GM21360 (cell line): ENCODE measurements at regions not wholly inside any gene's neighbourhood (a gene's known extent, or its start where the extent isn't known, plus 50 kb on each side); places are given as distances from the start of the nearest gene placed in this dataset.
"Not testable (repeated sequence)": the region's sequence is repeated elsewhere in the genome, so short reads cannot be mapped to it uniquely, and the experiment has no call there.

ENCODE experiments used
- ATAC-seq: cut with Tn5 transposase; IDR thresholded peaks from one replicate; pipeline ENCODE4 v1.9.1; 2021; ENCODE audit warnings: mild to moderate bottlenecking, moderate library complexity; ENCODE audit not compliant: unreplicated experiment

- peak; percentile 96 for ATAC-seq
Measured at GRCh38 chr13:38415233-38415632, 65.6 kb downstream of the UFM1 start.

DNA sequence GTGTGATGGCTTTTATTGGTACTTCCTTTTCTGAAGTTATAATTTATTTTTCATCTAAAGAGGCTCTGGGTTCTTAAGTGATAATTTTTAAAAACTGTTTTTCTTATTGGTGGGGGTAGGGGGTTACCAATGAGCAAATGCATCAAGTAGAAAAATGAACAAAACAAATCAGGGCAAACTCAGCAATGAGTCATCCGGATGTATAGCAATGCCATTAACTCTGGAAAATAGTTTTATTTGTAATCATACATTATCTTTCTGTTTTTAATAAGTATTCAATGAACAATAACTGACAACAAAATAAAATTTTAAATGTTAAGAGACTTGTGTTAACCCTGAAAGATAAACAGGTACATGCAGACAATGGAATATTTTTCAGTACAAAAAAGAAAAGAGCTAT lies 67.6 kb downstream of the UFM1 start:
- no peak for ATAC-seq

GRCh38 chr13:38417727-38418126 lies 68.1 kb downstream of the UFM1 start:
- peak; percentile 45 for ATAC-seq

DNA sequence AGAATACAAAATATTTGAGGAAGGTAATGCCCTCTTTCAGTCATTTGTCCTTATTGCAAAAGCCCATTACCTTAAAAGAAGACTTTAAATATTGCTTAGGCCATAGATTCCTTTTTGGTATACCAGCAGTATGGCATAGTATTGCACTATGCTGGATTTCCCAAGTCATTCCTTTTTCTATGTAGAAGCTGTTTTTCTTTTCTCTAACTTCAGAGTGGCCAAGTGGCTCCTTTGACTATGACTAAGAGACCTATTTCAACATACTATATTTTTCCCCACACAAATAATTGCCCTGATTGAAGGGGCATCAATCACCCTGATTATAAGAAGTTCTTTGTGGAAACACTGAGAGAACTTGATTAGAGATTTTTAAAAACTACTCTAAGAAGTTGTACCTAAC lies 68.6 kb downstream of the UFM1 start:
- no peak for ATAC-seq

GRCh38 chr13:38419312-38419873 lies 69.7 kb downstream of the UFM1 start:
- ATAC-seq: peak; percentile 31

- ATAC-seq: no peak
Measured at GRCh38 chr13:38421590-38422560, 72.2 kb downstream of the UFM1 start.

DNA sequence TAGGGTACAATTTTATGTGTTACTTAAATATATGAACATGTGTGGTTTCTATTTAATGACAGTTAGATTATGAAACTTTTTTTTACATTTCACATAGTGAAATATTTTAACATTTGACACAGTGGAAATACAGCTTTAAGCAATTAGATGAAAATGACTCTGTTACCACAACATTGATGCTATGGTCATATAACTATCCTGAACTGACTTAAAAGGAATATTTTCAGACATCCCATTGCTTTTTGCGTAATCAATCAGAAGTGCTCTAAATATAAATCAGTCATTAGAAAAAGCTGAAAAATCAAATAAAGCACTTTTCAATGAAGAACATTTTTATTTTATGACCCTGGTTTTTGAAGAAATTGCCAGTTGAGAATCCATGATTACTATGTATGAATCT lies 80.3 kb downstream of the UFM1 start:
- no peak for ATAC-seq

GRCh38 chr13:38430796-38431195 lies 81.1 kb downstream of the UFM1 start:
- no peak for ATAC-seq

DNA sequence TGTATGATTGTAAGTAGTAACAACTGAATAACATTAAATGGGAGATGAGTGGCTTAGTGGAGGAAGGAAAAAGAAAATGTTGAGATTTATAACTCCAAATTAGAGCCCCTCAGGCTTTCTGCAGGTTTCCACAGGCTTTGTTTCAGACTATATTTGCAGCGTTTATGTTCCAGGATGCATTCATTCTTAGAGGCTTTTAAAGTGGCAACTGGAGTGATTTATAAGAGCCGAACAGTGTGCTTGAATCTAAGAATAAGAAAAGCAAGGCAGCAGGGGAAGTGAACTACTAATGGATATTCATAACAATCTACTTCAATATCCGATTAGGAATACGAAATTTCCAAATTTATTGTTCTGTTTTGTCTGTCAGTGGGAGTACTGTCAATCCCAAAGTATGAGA lies 91.0 kb downstream of the UFM1 start:
- ATAC-seq: no peak

GRCh38 chr13:38444904-38445303 lies 95.3 kb downstream of the UFM1 start:
- no peak for ATAC-seq

GRCh38 chr13:38452656-38453055 lies 103.0 kb downstream of the UFM1 start:
- ATAC-seq: no peak

DNA sequence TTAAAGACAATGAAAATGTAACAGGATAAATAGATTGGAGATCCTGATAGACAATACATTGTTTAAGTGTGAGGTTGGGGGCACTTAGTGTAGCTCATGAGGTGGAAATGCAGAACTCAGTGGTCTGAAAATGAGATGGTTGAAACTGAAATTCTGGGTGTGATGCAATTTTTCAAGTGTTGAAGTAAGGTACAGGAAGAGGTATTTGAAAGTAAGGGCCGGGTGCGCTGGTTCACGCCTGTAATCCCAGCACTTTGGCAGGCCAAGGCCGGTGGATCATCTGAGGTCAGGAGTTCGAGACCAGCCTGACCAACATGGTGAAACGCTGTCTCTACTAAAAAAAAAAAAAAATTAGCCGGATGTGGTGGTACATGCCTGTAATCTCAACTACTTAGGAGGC lies 113.0 kb downstream of the UFM1 start:
- ATAC-seq: no peak

- no peak for ATAC-seq
Measured at GRCh38 chr13:38463048-38463447, 113.4 kb downstream of the UFM1 start.

DNA sequence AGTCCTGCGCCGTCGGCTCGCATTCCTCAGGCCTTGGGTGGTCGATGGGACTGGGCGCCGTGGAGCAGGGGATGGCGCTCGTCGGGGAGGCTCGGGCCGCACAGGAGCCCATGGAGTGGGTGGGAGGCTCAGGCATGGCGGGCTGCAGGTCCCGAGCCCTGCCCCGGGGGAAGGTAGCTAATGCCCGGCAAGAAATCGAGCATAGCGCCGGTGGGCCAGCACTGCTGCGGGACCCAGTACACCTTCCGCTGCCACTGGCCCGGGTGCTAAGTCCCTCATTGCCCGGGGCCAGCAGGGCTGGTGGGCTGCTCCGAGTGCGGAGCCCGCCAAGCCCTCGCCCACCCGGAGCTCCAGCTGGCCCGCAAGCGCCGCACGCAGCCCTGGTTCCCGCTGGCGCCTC lies 122.8 kb downstream of the UFM1 start:
- not testable (repeated sequence) for ATAC-seq

GRCh38 chr13:38473305-38473704 lies 123.7 kb downstream of the UFM1 start:
- no peak for ATAC-seq

DNA sequence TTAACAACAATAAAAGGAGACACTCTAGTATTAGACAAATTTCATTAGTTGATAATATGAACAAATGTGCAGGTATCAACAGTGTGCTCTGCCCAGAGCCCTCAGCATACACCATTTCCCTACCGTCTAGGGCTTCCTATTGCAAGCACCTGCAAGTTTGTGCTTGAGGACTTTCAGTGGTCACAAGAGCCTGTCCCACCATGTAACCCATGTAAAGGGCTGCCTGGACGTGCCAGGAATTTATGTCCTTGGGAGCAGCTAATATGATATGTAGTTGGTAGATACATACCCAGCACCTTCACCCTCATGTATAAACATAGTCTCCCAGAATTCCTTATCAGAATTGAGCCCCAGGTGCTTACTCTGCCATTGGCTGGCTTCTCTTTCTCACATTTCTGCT lies 128.0 kb downstream of the UFM1 start:
- ATAC-seq: no peak

DNA sequence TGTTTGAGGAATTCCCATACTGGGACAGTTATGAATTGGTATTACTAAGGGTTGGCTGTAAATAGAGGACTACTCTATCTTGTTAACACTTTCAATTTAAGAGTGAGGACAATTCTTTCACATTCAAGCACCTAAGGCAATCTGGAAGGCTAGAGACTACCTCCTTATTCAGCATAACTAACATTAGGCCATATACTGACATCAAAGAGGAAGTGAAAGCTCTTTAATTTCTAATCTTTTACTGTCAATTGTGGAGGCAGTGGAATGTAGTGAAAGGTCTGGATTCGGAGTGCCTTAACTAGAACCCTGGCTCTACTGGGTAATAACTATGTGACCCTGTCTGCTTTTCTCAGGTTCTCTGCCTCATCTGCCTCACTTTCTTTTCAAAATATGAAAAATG lies 134.0 kb downstream of the UFM1 start:
- ATAC-seq: no peak

DNA sequence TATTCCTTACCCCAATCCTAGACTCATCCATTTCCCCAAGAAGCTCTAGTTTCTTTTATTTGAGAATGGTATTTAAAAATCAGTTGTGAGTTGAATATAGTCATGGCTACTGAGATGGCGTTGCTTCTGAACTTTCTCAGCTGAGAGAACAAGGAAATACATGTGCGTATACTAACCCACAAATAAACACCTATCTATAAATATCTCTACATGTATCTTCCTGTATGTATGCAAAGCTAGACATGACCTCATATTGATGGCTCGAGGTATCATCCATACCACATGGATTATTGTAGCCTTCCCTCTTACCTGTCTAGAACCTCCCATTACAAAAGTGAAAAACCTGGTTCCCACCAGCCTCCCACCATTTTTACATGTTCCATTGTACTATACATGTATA lies 141.0 kb downstream of the UFM1 start:
- no peak for ATAC-seq

DNA sequence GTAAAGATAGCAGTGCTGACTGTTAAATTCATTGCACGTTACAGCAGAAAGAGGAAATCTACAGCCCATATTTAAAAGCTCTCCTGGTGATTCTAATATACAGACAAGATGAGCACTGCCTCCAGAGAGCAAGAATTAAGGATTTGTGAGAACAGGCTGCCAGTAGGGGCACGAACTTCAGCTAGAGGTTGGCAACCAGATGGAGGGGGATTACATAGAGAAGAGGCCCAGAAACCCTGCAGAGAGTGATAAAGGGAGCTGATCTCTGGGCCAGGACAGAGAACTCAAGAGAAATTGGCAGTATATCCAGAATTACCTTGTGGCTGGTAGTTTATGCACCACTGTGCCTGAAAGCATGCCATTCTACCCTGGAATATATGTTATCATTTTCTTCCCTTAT lies 144.8 kb downstream of the UFM1 start:
- no peak for ATAC-seq

- no peak for ATAC-seq
Measured at GRCh38 chr13:38496917-38497316, 147.3 kb downstream of the UFM1 start.

DNA sequence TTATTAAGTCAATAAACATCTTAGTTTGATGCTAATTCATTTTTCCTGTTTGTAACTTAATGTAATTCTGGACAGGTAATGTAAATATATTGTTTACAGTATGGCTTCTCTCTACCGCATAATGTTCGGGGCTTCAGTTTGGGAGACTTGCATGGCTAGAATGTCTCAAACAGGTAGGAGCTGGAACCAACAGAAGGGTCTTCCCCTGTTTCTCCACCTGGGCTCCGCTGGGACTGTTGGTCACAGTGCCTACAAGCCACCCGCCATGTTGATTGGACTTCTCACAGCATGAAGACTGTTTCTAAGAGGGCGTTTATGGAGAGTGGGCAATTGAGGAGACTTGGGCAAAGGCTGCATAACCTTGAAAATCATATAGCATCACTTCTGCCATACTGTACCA lies 148.6 kb downstream of the UFM1 start:
- no peak for ATAC-seq

DNA sequence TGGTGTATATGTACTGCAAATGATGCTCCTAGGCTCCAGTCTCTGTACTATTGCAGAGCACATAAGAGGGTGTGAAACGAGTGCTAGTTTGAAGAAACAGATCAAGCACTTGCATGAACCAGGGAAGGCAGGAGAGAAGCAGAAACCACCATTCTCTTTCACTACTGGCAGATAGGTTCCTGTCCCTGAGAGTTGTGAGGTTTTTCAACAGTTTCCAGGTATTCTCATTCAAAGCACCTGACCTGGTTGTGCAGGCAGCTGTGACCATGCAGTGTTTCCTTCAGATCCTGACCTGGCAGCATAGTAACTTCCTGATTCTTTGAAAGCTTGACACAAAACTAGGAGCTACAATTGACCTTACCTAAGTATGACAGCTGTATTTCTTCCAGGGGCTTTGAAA lies 164.9 kb downstream of the UFM1 start:
- no peak for ATAC-seq
